GM23338 (cell line): ENCODE measurements at regions not wholly inside any gene's neighbourhood (a gene's known extent, or its start where the extent isn't known, plus 50 kb on each side); places are given as distances from the start of the nearest gene placed in this dataset.

Source experiments
- CTCF ChIP-seq, 2 experiments: fragments of 200-600 bp in 1 of 2; sonication (generic) in 1 of 2; conservative IDR thresholded peaks; 2 replicates each; pipeline versions ENCODE4 v1.5.1 to v1.6.1; 2016 to 2017; ENCODE audit warnings: antibody characterized with exemption in 2 of 2, low read depth in 2 of 2, mild to moderate bottlenecking in 2 of 2, moderate library complexity in 1 of 2
- EZH2 ChIP-seq: fragments of 200-600 bp; sonication (generic); IDR thresholded peaks from one replicate; pipeline ENCODE4 v1.8.0; 2017; ENCODE audit warnings: antibody characterized with exemption, mild to moderate bottlenecking, low read depth; ENCODE audit not compliant: unreplicated experiment
- STAT1 ChIP-seq: IDR thresholded peaks from one replicate; pipeline ENCODE4 v1.6.1; 2016; ENCODE audit warnings: antibody characterized with exemption; ENCODE audit not compliant: unreplicated experiment

- TF ChIP-seq CTCF (conservative IDR thresholded peaks at IDR 0.05; ENCODE audit: low read depth in 2 of 2) = no peak
- no peak for TF ChIP-seq EZH2
- TF ChIP-seq STAT1 = no peak
Observed at GRCh38 chr10:44848211-44848610, 62.9 kb upstream of the TMEM72 start.
